Neuron (in vitro differentiated cells): ENCODE measurements at regions not wholly inside any gene's neighbourhood (a gene's known extent, or its start where the extent isn't known, plus 50 kb on each side); places are given as distances from the start of the nearest gene placed in this dataset.
"Not testable (repeated sequence)": the region's sequence is repeated elsewhere in the genome, so short reads cannot be mapped to it uniquely, and the experiment has no call there.

Experiments
- H2AFZ ChIP-seq: one replicate; pipeline ENCODE4 v1.6.1; 2013; ENCODE audit warnings: low read depth, mild to moderate bottlenecking, inconsistent platforms, low read length, moderate library complexity
- H3K27me3 ChIP-seq: one replicate; pipeline ENCODE4 v1.6.1; 2013; ENCODE audit warnings: low read length; ENCODE audit not compliant: insufficient read depth
- H3K36me3 ChIP-seq: one replicate; pipeline ENCODE4 v1.6.1; 2013; ENCODE audit warnings: low read length; ENCODE audit not compliant: insufficient read depth
- H3K4me1 ChIP-seq: one replicate; pipeline ENCODE4 v1.6.1; 2013; ENCODE audit warnings: low read length; ENCODE audit not compliant: insufficient read depth
- H3K4me3 ChIP-seq: 2 replicates; pipeline ENCODE4 v1.5.1; 2013; ENCODE audit warnings: mild to moderate bottlenecking, low read length, moderate library complexity
- H3K9me3 ChIP-seq: one replicate; pipeline ENCODE4 v1.6.1; 2013; ENCODE audit warnings: low read length

- Histone ChIP-seq H3K36me3 (no peaks in the 10 kb centered on the region), H3K4me1 (no peaks in the 10 kb centered on the region), H3K27me3 (no peaks in the 10 kb centered on the region), H3K4me3 (no peak overlapping the region), H3K9me3 (no peaks in the 10 kb centered on the region), H2AFZ (no peak overlapping the region)
Observed at GRCh38 chr3:75341324-75342067, 322.6 kb upstream of the FRG2C start.

- Histone ChIP-seq H2AFZ (no peak overlapping the region), H3K4me3 (no peak overlapping the region), H3K4me1 (no peaks in the 10 kb centered on the region)
Observed at GRCh38 chr3:75342425-75342824, 321.7 kb upstream of the FRG2C start.

GRCh38 chr3:75350536-75350935 is 313.6 kb upstream of the FRG2C start:
- H3K4me1 ChIP-seq, H3K4me3 ChIP-seq, H3K27me3 ChIP-seq, H3K9me3 ChIP-seq, H3K36me3 ChIP-seq, H2AFZ ChIP-seq: not testable (repeated sequence)

More at GRCh38 chr3:75342425-75342824, 321.7 kb upstream of the FRG2C start:
- no peaks in the 10 kb centered on the region for H3K9me3 ChIP-seq
- H3K36me3 ChIP-seq, result no peaks in the 10 kb centered on the region
- no peaks in the 10 kb centered on the region for H3K27me3 ChIP-seq

- not testable (repeated sequence) for H3K9me3 ChIP-seq, H3K27me3 ChIP-seq, H3K4me1 ChIP-seq, H3K36me3 ChIP-seq, H3K4me3 ChIP-seq, H2AFZ ChIP-seq
Observed at GRCh38 chr3:75362086-75362784, 301.9 kb upstream of the FRG2C start.

- not testable (repeated sequence) for H3K27me3 ChIP-seq, H2AFZ ChIP-seq, H3K4me3 ChIP-seq, H3K36me3 ChIP-seq, H3K4me1 ChIP-seq, H3K9me3 ChIP-seq
Observed at GRCh38 chr3:75372964-75373363, 291.2 kb upstream of the FRG2C start.

- not testable (repeated sequence) for H3K36me3 ChIP-seq, H3K4me1 ChIP-seq, H3K9me3 ChIP-seq, H3K27me3 ChIP-seq, H2AFZ ChIP-seq, H3K4me3 ChIP-seq
Observed at GRCh38 chr3:75379840-75380239, 284.3 kb upstream of the FRG2C start.

- no peaks in the 10 kb centered on the region for H3K27me3 ChIP-seq
- no peaks in the 10 kb centered on the region for H3K36me3 ChIP-seq
- H3K4me3 ChIP-seq, result no peak overlapping the region
- H3K9me3 ChIP-seq, result no peaks in the 10 kb centered on the region
- H3K4me1 ChIP-seq, result no peaks in the 10 kb centered on the region
- no peak overlapping the region for H2AFZ ChIP-seq
Observed at GRCh38 chr3:75380276-75380771, 283.8 kb upstream of the FRG2C start.

- H3K27me3 ChIP-seq, H3K9me3 ChIP-seq, H3K4me1 ChIP-seq, H2AFZ ChIP-seq, H3K4me3 ChIP-seq, H3K36me3 ChIP-seq: not testable (repeated sequence)
Observed at GRCh38 chr3:75384016-75384415, 280.1 kb upstream of the FRG2C start.

GRCh38 chr3:75388486-75389124 is 275.5 kb upstream of the FRG2C start:
- H3K36me3 ChIP-seq, H3K27me3 ChIP-seq, H3K9me3 ChIP-seq, H3K4me1 ChIP-seq, H3K4me3 ChIP-seq, H2AFZ ChIP-seq: not testable (repeated sequence)

- H3K4me3 ChIP-seq, H2AFZ ChIP-seq, H3K27me3 ChIP-seq, H3K9me3 ChIP-seq, H3K4me1 ChIP-seq, H3K36me3 ChIP-seq: not testable (repeated sequence)
Observed at GRCh38 chr3:75393288-75393694, 270.8 kb upstream of the FRG2C start.

GRCh38 chr3:75394102-75394501 is 270.0 kb upstream of the FRG2C start:
- not testable (repeated sequence) for H3K4me3 ChIP-seq, H3K27me3 ChIP-seq, H3K9me3 ChIP-seq, H2AFZ ChIP-seq, H3K4me1 ChIP-seq, H3K36me3 ChIP-seq

- H3K9me3 ChIP-seq, H3K27me3 ChIP-seq, H2AFZ ChIP-seq, H3K4me3 ChIP-seq, H3K36me3 ChIP-seq, H3K4me1 ChIP-seq: not testable (repeated sequence)
Observed at GRCh38 chr3:75394562-75395360, 269.4 kb upstream of the FRG2C start.
